KOPT-K1 (cell line): ENCODE measurements at regions not wholly inside any gene's neighbourhood (a gene's known extent, or its start where the extent isn't known, plus 50 kb on each side); places are given as distances from the start of the nearest gene placed in this dataset.

Source experiments
- H3K27ac ChIP-seq: fragments of 200-600 bp; sonication (generic); 2 replicates; pipeline ENCODE4 v1.5.1; 2016; ENCODE audit warnings: antibody characterized with exemption, mild to moderate bottlenecking, low read depth, low read length; ENCODE audit not compliant: poor library complexity, severe bottlenecking
- H3K36me3 ChIP-seq: fragments of 200-600 bp; sonication (generic); 2 replicates; pipeline ENCODE4 v1.5.1; 2017; ENCODE audit warnings: antibody characterized with exemption, mild to moderate bottlenecking, low read length, moderate library complexity; ENCODE audit not compliant: insufficient read depth
- H3K9me3 ChIP-seq: fragments of 200-600 bp; sonication (generic); 2 replicates; pipeline ENCODE4 v1.5.1; 2017; ENCODE audit warnings: antibody characterized with exemption, low read length, mild to moderate bottlenecking; ENCODE audit not compliant: insufficient read depth, poor library complexity, severe bottlenecking

DNA sequence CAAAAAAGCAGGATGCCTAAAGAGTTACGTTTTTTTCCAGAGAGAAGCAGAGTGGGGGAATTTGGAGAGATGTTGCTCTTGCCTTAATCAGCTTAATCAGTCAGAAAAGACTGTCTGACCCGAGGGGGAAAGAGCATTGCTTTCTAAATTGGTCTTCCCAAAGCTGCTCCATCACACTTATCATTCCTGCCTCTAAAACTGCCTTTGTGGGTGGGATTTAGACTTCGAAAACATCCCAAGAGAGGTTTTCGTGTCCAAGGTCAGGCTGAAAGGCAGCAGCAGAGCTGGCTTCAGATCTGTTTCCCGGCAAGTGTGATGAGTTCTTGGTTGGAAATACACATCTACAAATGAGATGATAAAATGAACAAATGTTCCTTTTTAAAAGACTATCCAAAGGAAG lies 155.2 kb downstream of the SH2D1A start:
- no peak overlapping the region for H3K27ac ChIP-seq
- no peaks in the 10 kb centered on the region for H3K36me3 ChIP-seq
- no peaks in the 10 kb centered on the region for H3K9me3 ChIP-seq

GRCh38 chrX:124502166-124502565 lies 155.8 kb downstream of the SH2D1A start:
- Histone ChIP-seq H3K27ac (no peak overlapping the region), H3K9me3 (no peaks in the 10 kb centered on the region), H3K36me3 (no peaks in the 10 kb centered on the region)

DNA sequence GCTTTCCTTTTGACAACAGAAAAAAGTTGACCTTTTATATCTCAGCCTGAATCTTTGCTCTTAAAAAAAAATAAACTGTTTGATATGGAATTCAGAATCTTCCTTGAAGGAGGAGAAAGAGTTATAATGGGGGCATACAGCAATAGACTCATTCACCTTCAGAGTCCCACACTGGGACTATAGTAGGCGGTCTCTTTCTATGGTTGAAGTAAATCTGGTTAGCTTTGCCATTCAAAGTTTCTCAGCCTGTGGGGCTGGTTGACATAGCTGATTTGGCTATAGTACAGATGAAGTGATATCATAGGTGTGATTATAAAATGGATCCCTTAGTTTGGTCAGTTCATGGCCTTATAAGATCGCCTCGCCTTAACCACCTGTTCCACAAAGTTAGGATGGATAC lies 156.2 kb downstream of the SH2D1A start:
- no peak overlapping the region for H3K27ac ChIP-seq
- no peaks in the 10 kb centered on the region for H3K9me3 ChIP-seq
- no peaks in the 10 kb centered on the region for H3K36me3 ChIP-seq

DNA sequence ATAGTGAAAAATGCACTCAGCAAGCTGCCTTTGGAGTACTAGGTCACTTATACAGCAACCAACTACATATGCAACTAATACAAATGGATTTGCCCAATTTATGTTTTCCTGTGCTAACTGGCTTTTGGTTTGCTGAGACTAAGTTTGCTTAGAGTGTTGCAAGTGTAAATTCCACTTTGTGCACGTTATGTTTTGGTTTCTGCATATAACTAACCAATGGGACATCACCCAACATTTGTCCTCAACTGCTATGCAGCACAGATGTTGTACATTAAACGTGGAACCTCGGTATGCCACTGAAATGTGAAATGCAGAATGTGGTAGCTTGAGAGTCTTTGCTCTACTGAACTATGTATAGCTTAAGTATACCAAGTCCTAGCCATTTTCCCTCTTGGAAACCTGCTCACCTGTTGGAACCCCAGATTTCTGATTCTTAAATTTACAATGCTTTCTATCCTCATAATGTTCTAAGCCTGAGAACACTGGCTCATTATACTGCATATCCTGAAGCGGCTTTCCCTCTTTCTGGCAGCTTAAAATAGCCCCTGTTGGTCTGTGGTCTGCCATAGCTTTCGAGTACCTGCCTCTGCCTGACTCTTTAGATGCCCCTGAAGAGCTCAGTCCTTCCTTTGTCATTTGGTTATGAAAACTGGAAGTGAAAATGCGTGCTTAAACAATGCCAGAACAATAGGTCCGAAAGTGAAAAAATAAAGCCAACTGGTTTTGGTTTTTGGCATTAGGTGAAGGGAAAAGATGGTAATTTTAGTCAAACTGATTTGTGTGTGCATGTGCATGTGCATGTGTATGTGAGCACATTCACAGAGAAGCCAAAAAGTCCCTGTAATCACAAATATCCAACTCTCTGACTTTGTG lies 158.0 kb downstream of the SH2D1A start:
- H3K36me3 ChIP-seq, result no peaks in the 10 kb centered on the region
- no peak overlapping the region for H3K27ac ChIP-seq
- no peaks in the 10 kb centered on the region for H3K9me3 ChIP-seq

DNA sequence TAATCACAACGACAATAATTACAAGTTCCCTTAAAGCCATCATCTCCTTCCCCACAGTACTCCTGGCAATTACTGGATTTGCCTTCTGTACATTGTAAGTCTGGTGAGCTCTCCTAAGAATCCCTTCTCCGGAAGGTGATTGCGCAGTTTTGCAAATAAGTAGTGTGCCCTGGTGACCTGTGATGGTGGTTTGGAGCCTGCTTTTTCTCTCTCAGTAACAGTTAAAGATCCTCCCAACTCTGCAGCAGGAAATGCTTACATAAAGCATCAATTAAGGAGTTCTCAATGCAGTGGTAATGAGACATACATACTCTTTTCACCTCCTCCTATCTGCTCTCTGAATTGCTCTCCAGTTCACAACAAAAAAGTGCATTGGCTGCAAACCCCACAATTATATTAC lies 159.7 kb downstream of the SH2D1A start:
- Histone ChIP-seq H3K9me3 (no peaks in the 10 kb centered on the region), H3K27ac (no peak overlapping the region), H3K36me3 (no peaks in the 10 kb centered on the region)

- no peaks in the 10 kb centered on the region for H3K9me3 ChIP-seq
- no peaks in the 10 kb centered on the region for H3K36me3 ChIP-seq
- no peak overlapping the region for H3K27ac ChIP-seq
Measured at GRCh38 chrX:124507246-124507645, 160.9 kb downstream of the SH2D1A start.

DNA sequence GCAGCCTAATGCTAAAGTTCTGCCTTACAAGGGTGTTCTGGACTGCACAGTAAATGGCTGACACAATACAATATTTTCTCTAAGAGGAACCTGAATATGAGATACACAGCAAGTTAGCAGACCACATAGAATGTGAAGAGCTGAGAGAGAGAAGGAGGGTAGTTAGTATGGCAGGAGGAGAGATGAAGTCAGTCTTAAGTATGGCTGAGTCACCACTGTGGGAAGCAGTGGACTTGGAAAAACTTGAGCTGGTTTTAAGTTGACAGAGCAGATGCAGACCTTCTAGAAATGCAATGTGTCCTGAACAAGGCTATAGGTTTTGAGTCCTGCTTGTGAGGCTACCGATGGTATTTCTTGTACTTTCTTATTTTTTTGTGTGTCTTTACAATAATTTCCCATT lies 172.5 kb downstream of the SH2D1A start:
- no peaks in the 10 kb centered on the region for H3K9me3 ChIP-seq
- H3K27ac ChIP-seq, result no peak overlapping the region
- no peaks in the 10 kb centered on the region for H3K36me3 ChIP-seq

DNA sequence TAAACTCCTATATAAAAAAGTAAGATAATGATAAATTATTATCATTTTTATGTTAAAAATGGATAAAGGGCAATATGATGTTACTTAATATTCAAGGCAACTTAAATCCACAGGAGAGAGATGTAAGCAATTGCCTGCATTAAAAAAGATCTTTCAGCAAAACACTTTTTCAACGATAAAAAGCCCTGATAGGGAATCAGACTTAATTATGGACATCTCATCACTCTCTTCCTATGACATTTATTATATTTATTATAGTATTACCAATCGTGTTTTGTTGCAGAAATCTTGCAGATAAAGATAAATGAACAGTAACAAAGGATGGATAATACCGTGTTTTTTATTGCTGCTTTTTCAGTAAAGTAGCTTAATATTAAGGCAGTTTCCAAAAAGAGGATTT lies 178.5 kb downstream of the SH2D1A start:
- H3K36me3 ChIP-seq, result no peaks in the 10 kb centered on the region
- no peak overlapping the region for H3K27ac ChIP-seq
- H3K9me3 ChIP-seq, result no peaks in the 10 kb centered on the region

DNA sequence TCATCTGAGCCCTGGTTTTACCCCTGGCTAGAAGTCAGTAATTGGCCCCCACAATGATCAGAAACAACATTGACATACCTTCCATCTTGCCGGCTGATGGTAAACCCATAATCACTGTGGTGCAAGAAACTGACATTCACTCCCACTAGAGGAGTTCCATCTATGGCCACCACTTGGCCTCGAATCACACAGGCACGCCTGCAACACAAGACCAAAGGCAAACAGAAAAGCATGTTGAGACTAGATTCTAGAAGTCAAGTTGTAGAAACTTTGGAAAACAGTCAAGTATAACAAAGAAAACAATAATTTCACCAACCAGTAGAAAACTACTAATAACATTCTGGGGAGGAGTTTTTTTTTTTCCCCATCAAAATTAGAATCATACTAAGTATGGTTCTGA lies 183.4 kb downstream of the SH2D1A start:
- Histone ChIP-seq H3K36me3 (no peaks in the 10 kb centered on the region), H3K9me3 (no peaks in the 10 kb centered on the region), H3K27ac (no peak overlapping the region)

GRCh38 chrX:124530803-124531202 lies 184.4 kb downstream of the SH2D1A start:
- Histone ChIP-seq H3K36me3 (no peaks in the 10 kb centered on the region), H3K27ac (no peak overlapping the region), H3K9me3 (no peaks in the 10 kb centered on the region)

DNA sequence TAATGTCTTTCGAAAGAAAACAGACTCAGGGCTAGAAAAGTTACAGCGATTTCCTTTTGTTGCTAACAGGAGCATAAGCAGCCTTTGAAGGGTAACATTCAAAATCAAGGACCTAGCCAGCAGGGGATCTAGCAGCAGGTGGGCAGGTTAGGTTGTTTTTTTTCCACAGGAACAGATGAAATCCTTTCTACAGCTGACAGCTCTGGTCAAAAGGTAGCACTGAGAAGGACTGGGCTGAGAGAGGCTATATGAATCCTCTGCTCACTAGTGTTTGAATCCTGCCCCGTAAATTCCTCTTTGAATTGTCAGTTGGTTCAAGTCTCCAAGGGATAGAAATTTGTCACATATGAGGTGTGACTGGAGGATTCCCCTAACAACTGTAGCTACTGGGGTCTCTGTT lies 188.2 kb downstream of the SH2D1A start:
- no peaks in the 10 kb centered on the region for H3K9me3 ChIP-seq
- no peaks in the 10 kb centered on the region for H3K36me3 ChIP-seq
- H3K27ac ChIP-seq, result no peak overlapping the region

DNA sequence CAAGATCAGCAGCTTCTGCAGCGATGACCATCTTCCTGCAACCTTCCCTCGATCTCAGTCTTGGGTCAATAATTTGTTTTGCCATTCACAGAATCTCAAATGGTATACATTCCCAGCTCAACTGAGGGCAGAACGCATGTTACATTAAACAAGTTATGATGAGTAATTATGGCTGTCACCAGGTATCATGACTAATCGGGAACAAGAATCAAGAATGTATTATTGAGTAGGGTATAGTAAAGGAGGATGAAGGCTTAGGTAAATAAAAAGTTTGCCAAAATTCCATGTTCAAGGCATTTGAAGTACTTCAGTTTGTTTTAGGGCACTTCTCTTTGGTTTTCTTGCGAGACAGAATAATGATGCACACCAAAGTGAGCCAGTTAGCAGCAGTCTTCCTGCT lies 194.1 kb downstream of the SH2D1A start:
- H3K36me3 ChIP-seq, result no peaks in the 10 kb centered on the region
- no peaks in the 10 kb centered on the region for H3K9me3 ChIP-seq
- H3K27ac ChIP-seq, result no peak overlapping the region

DNA sequence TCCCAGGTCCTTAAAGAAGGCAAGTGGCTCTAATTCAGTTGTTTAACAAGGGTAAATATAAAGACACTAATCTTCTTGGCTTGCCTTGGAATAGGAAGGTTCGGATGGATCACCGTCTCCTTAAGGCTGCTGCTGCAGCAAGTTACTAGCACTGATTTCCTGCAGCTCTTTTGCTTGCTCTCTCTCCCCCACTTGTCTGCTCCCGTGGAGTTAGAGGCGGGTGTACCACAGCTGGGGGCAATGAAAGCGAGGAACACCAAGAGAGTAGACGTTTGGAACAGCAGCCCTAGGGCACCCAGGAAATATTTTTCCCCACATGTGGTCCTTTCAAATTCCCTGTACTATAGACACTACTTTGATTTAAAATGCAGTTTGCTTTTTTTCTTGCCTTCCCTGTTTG lies 202.2 kb downstream of the SH2D1A start:
- Histone ChIP-seq H3K9me3 (no peaks in the 10 kb centered on the region), H3K27ac (no peak overlapping the region), H3K36me3 (no peaks in the 10 kb centered on the region)

DNA sequence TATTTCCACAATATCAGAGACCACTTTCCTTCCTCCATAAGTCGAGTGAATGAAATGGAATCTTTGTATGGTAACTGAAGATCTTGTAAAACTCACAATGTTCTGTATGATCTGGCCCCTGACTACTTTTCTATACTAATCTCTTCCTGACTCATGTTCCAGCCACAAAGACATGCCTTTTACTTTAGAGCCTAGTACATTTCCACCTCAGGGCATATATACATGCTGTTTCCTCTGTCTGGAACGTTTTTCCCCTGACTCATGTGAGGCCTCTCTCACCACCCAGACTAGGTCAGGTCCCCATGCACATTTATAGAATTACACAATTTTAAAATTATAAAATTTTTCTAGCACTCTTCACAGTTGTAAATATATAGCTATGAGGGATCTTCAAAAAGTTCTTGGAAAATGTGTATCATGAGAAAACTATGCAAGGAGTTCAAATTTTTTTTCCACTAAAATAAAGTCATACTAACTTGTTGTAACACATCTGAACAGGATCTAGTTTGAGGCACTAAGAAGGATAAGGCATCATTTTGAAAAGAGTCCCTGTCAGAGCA lies 208.8 kb downstream of the SH2D1A start:
- Histone ChIP-seq H3K36me3 (no peaks in the 10 kb centered on the region), H3K27ac (no peak overlapping the region), H3K9me3 (no peaks in the 10 kb centered on the region)

DNA sequence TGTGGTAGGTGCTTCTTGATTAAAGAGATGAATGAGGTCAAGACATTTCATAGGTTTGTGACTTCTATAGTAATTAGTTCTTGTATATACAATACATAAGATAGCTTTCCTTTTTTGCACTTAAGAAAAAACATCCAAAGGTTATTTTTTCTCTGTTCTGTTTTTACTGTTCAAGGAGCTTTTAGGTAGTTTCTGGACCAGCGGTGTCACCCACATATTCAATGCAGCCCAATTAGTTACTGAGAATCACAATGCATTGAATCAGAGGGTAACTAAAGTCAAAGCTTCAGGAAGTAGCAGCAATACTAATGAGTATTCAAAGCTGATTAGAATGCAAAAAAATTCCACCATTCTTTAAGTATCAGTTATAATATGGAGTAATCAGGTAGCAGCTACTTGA lies 211.6 kb downstream of the SH2D1A start:
- Histone ChIP-seq H3K36me3 (no peaks in the 10 kb centered on the region), H3K27ac (no peak overlapping the region), H3K9me3 (no peaks in the 10 kb centered on the region)

DNA sequence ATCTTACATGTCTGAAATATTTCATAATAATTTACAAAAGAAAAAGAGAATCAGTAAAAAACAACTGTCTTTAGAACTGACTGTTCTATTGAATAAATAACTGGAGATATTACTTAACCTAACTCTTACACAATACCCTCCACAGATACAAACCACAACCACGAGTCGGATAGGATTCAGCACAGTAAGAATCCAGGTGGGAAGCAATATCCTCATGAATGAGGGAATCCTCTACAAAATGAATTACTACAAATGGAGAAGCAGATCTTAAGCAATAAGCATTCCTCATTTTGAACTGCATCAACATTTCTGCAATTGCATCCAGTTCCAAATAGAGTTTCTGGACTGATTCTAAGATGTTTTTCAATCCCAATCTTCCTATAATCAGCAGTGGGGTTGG lies 227.1 kb downstream of the SH2D1A start:
- Histone ChIP-seq H3K27ac (no peak overlapping the region), H3K36me3 (no peaks in the 10 kb centered on the region), H3K9me3 (no peaks in the 10 kb centered on the region)
